ENCODE measurements at regions not wholly inside any gene's neighbourhood (a gene's known extent, or its start where the extent isn't known, plus 50 kb on each side); places are given as distances from the start of the nearest gene placed in this dataset.

GRCh38 chr10:81541517-81541916 lies 333.5 kb upstream of the NRG3 start:
- no peak for TF ChIP-seq CTCF (IDR thresholded peaks at IDR 0.05)
- TF ChIP-seq POLR2A (IDR thresholded peaks at IDR 0.05) = no peak

Measured in lower leg skin (tissue), 3 donors.